HG02571 (cell line): ENCODE measurements at regions not wholly inside any gene's neighbourhood (a gene's known extent, or its start where the extent isn't known, plus 50 kb on each side); places are given as distances from the start of the nearest gene placed in this dataset.

Source experiments
- ATAC-seq: cut with Tn5 transposase; IDR thresholded peaks from one replicate; pipeline ENCODE4 v1.9.1; 2021; ENCODE audit warnings: mild to moderate bottlenecking, moderate library complexity; ENCODE audit not compliant: unreplicated experiment

- no peak for ATAC-seq
Observed at GRCh38 chr10:65847436-65848230, 1078.2 kb upstream of the LRRTM3 start.

- no peak for ATAC-seq
Observed at GRCh38 chr10:65858841-65859240, 1067.0 kb upstream of the LRRTM3 start.

- ATAC-seq, result no peak
Observed at GRCh38 chr10:65861249-65861648, 1064.6 kb upstream of the LRRTM3 start.
